Mesendoderm (in vitro differentiated cells): ENCODE measurements at regions not wholly inside any gene's neighbourhood (a gene's known extent, or its start where the extent isn't known, plus 50 kb on each side); places are given as distances from the start of the nearest gene placed in this dataset.

ENCODE experiments used
- DNase-seq: peaks from one replicate; pipeline ENCODE4 v3.0.0; 2013
- H2AK5ac ChIP-seq: 2 replicates; pipeline ENCODE4 v1.6.1; 2013; ENCODE audit warnings: low read length, inconsistent platforms
- H2BK120ac ChIP-seq: 2 replicates; pipeline ENCODE4 v1.6.1; 2013; ENCODE audit warnings: low read depth, mild to moderate bottlenecking, low read length, moderate library complexity, mixed read lengths
- H2BK15ac ChIP-seq: replicated peaks from 2 replicates; pipeline ENCODE4 v1.6.1; 2013; ENCODE audit warnings: low read depth, mild to moderate bottlenecking, moderate library complexity
- H2BK5ac ChIP-seq: 2 replicates; pipeline ENCODE4 v1.6.1; 2013; ENCODE audit warnings: low read length, inconsistent platforms
- H3K18ac ChIP-seq: 2 replicates; pipeline ENCODE4 v1.6.1; 2013; ENCODE audit warnings: mild to moderate bottlenecking, low read length, mixed read lengths
- H3K23ac ChIP-seq: one replicate; pipeline ENCODE4 v1.6.1; 2013; ENCODE audit warnings: low read length
- H3K27ac ChIP-seq: 2 replicates; pipeline ENCODE4 v1.5.1; 2013; ENCODE audit warnings: low read depth, mild to moderate bottlenecking, inconsistent platforms, low read length, moderate library complexity
- H3K27me3 ChIP-seq: 2 replicates; pipeline ENCODE4 v1.6.1; 2013; ENCODE audit warnings: low read length, control low read depth, mild to moderate bottlenecking, inconsistent platforms; ENCODE audit not compliant: insufficient read depth, poor library complexity
- H3K36me3 ChIP-seq: 2 replicates; pipeline ENCODE4 v1.6.1; 2013; ENCODE audit warnings: low read length, inconsistent platforms; ENCODE audit not compliant: control insufficient read depth, insufficient read depth
- H3K4ac ChIP-seq: one replicate; pipeline ENCODE4 v1.6.1; 2013; ENCODE audit warnings: low read depth, mild to moderate bottlenecking, low read length, moderate library complexity
- H3K4me1 ChIP-seq: 2 replicates; pipeline ENCODE4 v1.6.1; 2013; ENCODE audit warnings: low read depth, low read length, inconsistent platforms; ENCODE audit not compliant: control insufficient read depth
- H3K4me2 ChIP-seq: 2 replicates; pipeline ENCODE4 v1.6.1; 2013; ENCODE audit warnings: low read length
- H3K4me3 ChIP-seq: 2 replicates; pipeline ENCODE4 v1.5.1; 2013; ENCODE audit warnings: mild to moderate bottlenecking, low read length
- H3K56ac ChIP-seq: one replicate; pipeline ENCODE4 v1.6.1; 2013; ENCODE audit warnings: low read length
- H3K79me1 ChIP-seq: 2 replicates; pipeline ENCODE4 v1.6.1; 2013; ENCODE audit warnings: low read length, inconsistent platforms
- H3K79me2 ChIP-seq: 2 replicates; pipeline ENCODE4 v1.6.1; 2013; ENCODE audit warnings: mild to moderate bottlenecking, low read length; ENCODE audit not compliant: control insufficient read depth, insufficient read depth
- H3K9ac ChIP-seq: 2 replicates; pipeline ENCODE4 v1.6.1; 2013; ENCODE audit warnings: low read length, inconsistent platforms
- H4K5ac ChIP-seq: one replicate; pipeline ENCODE4 v1.6.1; 2013; ENCODE audit warnings: low read length
- H4K8ac ChIP-seq: one replicate; pipeline ENCODE4 v1.6.1; 2013; ENCODE audit warnings: low read depth, mild to moderate bottlenecking, control low read depth, low read length, moderate library complexity
- WGBS: extraction: QIAGEN DNeasy Blood & Tissue Kit; methylation state at CpG from one replicate; pipeline ENCODE4 v1.1.7; 2013; ENCODE audit warnings: low lambda C conversion rate, missing lambda C conversion rate; ENCODE audit not compliant: insufficient coverage; ENCODE audit errors: extremely low coverage; 5-methylcytosine and 5-hydroxymethylcytosine counted together

- Histone ChIP-seq H3K36me3 (no peaks in the 10 kb centered on the region), H3K4me2 (no peak overlapping the region), H3K23ac (no peak overlapping the region), H2BK120ac (no peak overlapping the region), H2BK5ac (no peak overlapping the region), H4K8ac (no peak overlapping the region), H4K5ac (no peak overlapping the region), H3K27me3 (no peaks in the 10 kb centered on the region), H2BK15ac (no peak overlapping the region), H2AK5ac (no peak overlapping the region), H3K27ac (no peak overlapping the region), H3K18ac (no peak overlapping the region), H3K4ac (no peak overlapping the region), H3K56ac (no peak overlapping the region), H3K4me3 (no peak overlapping the region), H3K79me1 (no peaks in the 10 kb centered on the region), H3K79me2 (no peaks in the 10 kb centered on the region), H3K4me1 (peaks cover 13% of the 10 kb centered on the region), H3K9ac (no peak overlapping the region)
- no CpG with 5 or more reads among the region's 10 CpGs for WGBS
- DNase-seq: peak; percentile 53
Measured at GRCh38 chr11:116691771-116692177, 81.0 kb downstream of the BUD13 start.

- no CpG with 5 or more reads among the region's 9 CpGs for WGBS
- no peaks in the 10 kb centered on the region for H3K36me3 ChIP-seq
- H4K8ac ChIP-seq: no peak overlapping the region
- DNase-seq: peak; percentile 32
- H2AK5ac ChIP-seq: no peak overlapping the region
- no peak overlapping the region for H4K5ac ChIP-seq
- no peaks in the 10 kb centered on the region for H3K79me2 ChIP-seq
- H3K4ac ChIP-seq: no peak overlapping the region
- no peak overlapping the region for H3K56ac ChIP-seq
- H3K23ac ChIP-seq: no peak overlapping the region
- no peak overlapping the region for H2BK15ac ChIP-seq
- H2BK120ac ChIP-seq: no peak overlapping the region
- H3K4me2 ChIP-seq: no peak overlapping the region
- H3K4me3 ChIP-seq: no peak overlapping the region
- no peak overlapping the region for H2BK5ac ChIP-seq
- H3K18ac ChIP-seq: no peak overlapping the region
- peaks cover 13% of the 10 kb centered on the region for H3K4me1 ChIP-seq
- H3K27ac ChIP-seq: no peak overlapping the region
- H3K79me1 ChIP-seq: no peaks in the 10 kb centered on the region
- H3K27me3 ChIP-seq: no peaks in the 10 kb centered on the region
- H3K9ac ChIP-seq: no peak overlapping the region
Measured at GRCh38 chr11:116690611-116691010, 82.2 kb downstream of the BUD13 start.

- DNase-seq: no peak
- H4K5ac ChIP-seq: no peak overlapping the region
Measured at GRCh38 chr11:116689413-116690127, 83.2 kb downstream of the BUD13 start.

GRCh38 chr11:116688202-116688540 lies 84.6 kb downstream of the BUD13 start:
- H3K4ac ChIP-seq: no peak overlapping the region
- H4K5ac ChIP-seq: peak overlapping the region; percentile 54
- peaks cover 13% of the 10 kb centered on the region for H3K4me1 ChIP-seq
- no peak overlapping the region for H3K27ac ChIP-seq
- peak overlapping the region; percentile 4 for H3K18ac ChIP-seq
- H2BK120ac ChIP-seq: no peak overlapping the region
- WGBS: no CpG with 5 or more reads among the region's 6 CpGs
- no peak overlapping the region for H4K8ac ChIP-seq
- H3K56ac ChIP-seq: peak overlapping the region; percentile 82
- H3K9ac ChIP-seq: peak overlapping the region; percentile 11
- DNase-seq: peak; percentile 24
- no peak overlapping the region for H2AK5ac ChIP-seq
- no peaks in the 10 kb centered on the region for H3K79me1 ChIP-seq
- H2BK5ac ChIP-seq: peak overlapping the region; percentile 23
- no peak overlapping the region for H2BK15ac ChIP-seq
- no peaks in the 10 kb centered on the region for H3K36me3 ChIP-seq
- no peaks in the 10 kb centered on the region for H3K27me3 ChIP-seq
- no peak overlapping the region for H3K4me3 ChIP-seq
- no peaks in the 10 kb centered on the region for H3K79me2 ChIP-seq
- H3K4me2 ChIP-seq: no peak overlapping the region
- no peak overlapping the region for H3K23ac ChIP-seq

More at GRCh38 chr11:116689413-116690127, 83.2 kb downstream of the BUD13 start:
- Histone ChIP-seq H4K8ac (no peak overlapping the region), H3K4me3 (no peak overlapping the region), H3K4me1 (peaks cover 13% of the 10 kb centered on the region), H3K4ac (no peak overlapping the region), H2BK120ac (no peak overlapping the region), H2BK15ac (no peak overlapping the region), H3K36me3 (no peaks in the 10 kb centered on the region), H3K4me2 (no peak overlapping the region), H2BK5ac (no peak overlapping the region), H3K27ac (no peak overlapping the region), H3K18ac (no peak overlapping the region), H2AK5ac (peak overlapping the region; percentile 13), H3K9ac (no peak overlapping the region), H3K23ac (no peak overlapping the region), H3K56ac (no peak overlapping the region), H3K79me2 (no peaks in the 10 kb centered on the region), H3K79me1 (no peaks in the 10 kb centered on the region), H3K27me3 (no peaks in the 10 kb centered on the region)
- no CpG with 5 or more reads among the region's 12 CpGs for WGBS

- Histone ChIP-seq H3K23ac (no peak overlapping the region), H3K9ac (peak overlapping the region; percentile 30), H3K79me2 (no peaks in the 10 kb centered on the region), H4K8ac (no peak overlapping the region), H3K4me2 (peak overlapping the region; percentile 34), H3K36me3 (no peaks in the 10 kb centered on the region), H3K4ac (no peak overlapping the region), H4K5ac (no peak overlapping the region), H2BK5ac (peak overlapping the region; percentile 97), H3K27me3 (no peaks in the 10 kb centered on the region), H2BK15ac (no peak overlapping the region), H3K79me1 (no peaks in the 10 kb centered on the region), H3K4me1 (peaks cover 13% of the 10 kb centered on the region), H3K18ac (no peak overlapping the region), H3K56ac (peak overlapping the region; percentile 82), H2BK120ac (no peak overlapping the region), H3K4me3 (no peak overlapping the region), H3K27ac (no peak overlapping the region), H2AK5ac (peak overlapping the region; percentile 84)
- WGBS: no CpG with 5 or more reads among the region's 6 CpGs
- DNase-seq: peak; percentile 98
Measured at GRCh38 chr11:116687458-116688201, 85.2 kb downstream of the BUD13 start.
